Gastrocnemius medialis (tissue), 4 donors: ENCODE measurements at regions not wholly inside any gene's neighbourhood (a gene's known extent, or its start where the extent isn't known, plus 50 kb on each side); places are given as distances from the start of the nearest gene placed in this dataset.

Source experiments
- POLR2A ChIP-seq, 2 donors: fragments of 450-650 bp; IDR thresholded peaks; one replicate each; pipeline ENCODE4 v1.6.1; 2017; ENCODE audit warnings: antibody characterized with exemption in 2 of 2, mild to moderate bottlenecking in 2 of 2, moderate library complexity in 2 of 2
- TF ChIP-seq, protein P1 (sequence below), 5 experiments: fragments of 450-650 bp in 3 of 5; fragments of 200-600 bp in 2 of 5; sonication (generic) in 2 of 5; IDR thresholded peaks in 4 of 5; conservative IDR thresholded peaks in 1 of 5; 1 replicate in 4 of 5; 2 replicates in 1 of 5; pipeline ENCODE4 v1.5.1; 2016 to 2019; ENCODE audit warnings: antibody characterized with exemption in 5 of 5, mild to moderate bottlenecking in 3 of 5, moderate library complexity in 3 of 5

DNA sequence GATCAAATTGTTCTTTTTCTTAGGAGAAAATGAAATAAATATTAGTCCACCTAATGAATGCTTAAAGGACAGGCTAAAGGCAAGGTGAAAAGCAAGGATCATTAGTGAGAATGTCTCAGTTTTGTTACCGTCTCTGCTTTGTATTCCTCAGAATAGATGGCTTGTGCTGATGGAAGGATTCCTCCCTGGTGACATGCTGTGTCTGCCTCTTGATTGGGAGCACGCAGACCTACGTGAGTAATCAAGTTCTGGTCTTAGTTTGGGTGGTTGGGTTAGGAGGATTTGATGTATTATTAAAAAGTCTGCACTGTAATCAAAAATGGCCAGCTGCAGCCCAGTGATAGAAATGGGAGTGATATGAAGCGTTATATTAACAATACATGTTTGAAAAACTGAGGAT lies 78.8 kb upstream of the RTL1 start:
- TF ChIP-seq, protein P1, sequence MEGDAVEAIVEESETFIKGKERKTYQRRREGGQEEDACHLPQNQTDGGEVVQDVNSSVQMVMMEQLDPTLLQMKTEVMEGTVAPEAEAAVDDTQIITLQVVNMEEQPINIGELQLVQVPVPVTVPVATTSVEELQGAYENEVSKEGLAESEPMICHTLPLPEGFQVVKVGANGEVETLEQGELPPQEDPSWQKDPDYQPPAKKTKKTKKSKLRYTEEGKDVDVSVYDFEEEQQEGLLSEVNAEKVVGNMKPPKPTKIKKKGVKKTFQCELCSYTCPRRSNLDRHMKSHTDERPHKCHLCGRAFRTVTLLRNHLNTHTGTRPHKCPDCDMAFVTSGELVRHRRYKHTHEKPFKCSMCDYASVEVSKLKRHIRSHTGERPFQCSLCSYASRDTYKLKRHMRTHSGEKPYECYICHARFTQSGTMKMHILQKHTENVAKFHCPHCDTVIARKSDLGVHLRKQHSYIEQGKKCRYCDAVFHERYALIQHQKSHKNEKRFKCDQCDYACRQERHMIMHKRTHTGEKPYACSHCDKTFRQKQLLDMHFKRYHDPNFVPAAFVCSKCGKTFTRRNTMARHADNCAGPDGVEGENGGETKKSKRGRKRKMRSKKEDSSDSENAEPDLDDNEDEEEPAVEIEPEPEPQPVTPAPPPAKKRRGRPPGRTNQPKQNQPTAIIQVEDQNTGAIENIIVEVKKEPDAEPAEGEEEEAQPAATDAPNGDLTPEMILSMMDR (IDR thresholded peaks at IDR 0.05 in 4 of 5, conservative IDR thresholded peaks at IDR 0.05 in 1 of 5), result no peak
- TF ChIP-seq POLR2A (IDR thresholded peaks at IDR 0.05), result no peak
